ENCODE measurements at regions not wholly inside any gene's neighbourhood (a gene's known extent, or its start where the extent isn't known, plus 50 kb on each side); places are given as distances from the start of the nearest gene placed in this dataset.
A peak's percentile ranks its signal among the peaks of the same experiment; 100 is the strongest.

GRCh38 chr4:56757821-56758411, 63.6 kb downstream of the SPINK2 start:
- H3K9me3 ChIP-seq (ENCODE audit: control insufficient read depth in 2 of 2, insufficient read depth in 1 of 2, low read depth in 1 of 2, low read length in 1 of 2), result no peaks in the 10 kb centered on the region
- H3K4me1 ChIP-seq (ENCODE audit: control insufficient read depth in 2 of 2, insufficient read depth in 2 of 2, low read length in 1 of 2), result peaks cover 3 to 4% of the 10 kb centered on the region in 2 donors
- WGBS, 2 donors, result 28 to 29% methylated on average over 6 of the region's 6 CpGs
- H3K27me3 ChIP-seq (ENCODE audit: control insufficient read depth in 1 of 2, insufficient read depth in 2 of 2, low read length in 2 of 2), result no peaks in the 10 kb centered on the region
- H3K36me3 ChIP-seq (ENCODE audit: control insufficient read depth in 2 of 2, insufficient read depth in 2 of 2, low read length in 1 of 2), result no peaks in the 10 kb centered on the region
- peak overlapping the region; percentile 57 to 65 for H3K27ac ChIP-seq (ENCODE audit: low read depth in 2 of 2, low read length in 1 of 2)
- no peak overlapping the region for H3K4me3 ChIP-seq (ENCODE audit: low read depth in 1 of 2, low read length in 2 of 2)

GRCh38 chr4:56757261-56757746, 64.2 kb downstream of the SPINK2 start:
- H3K36me3 ChIP-seq (ENCODE audit: control insufficient read depth in 2 of 2, insufficient read depth in 2 of 2, low read length in 1 of 2), result no peaks in the 10 kb centered on the region
- no peaks in the 10 kb centered on the region for H3K27me3 ChIP-seq (ENCODE audit: control insufficient read depth in 1 of 2, insufficient read depth in 2 of 2, low read length in 2 of 2)
- peak overlapping the region; percentile 55 to 65 for H3K27ac ChIP-seq (ENCODE audit: low read depth in 2 of 2, low read length in 1 of 2)
- no peak overlapping the region for H3K4me3 ChIP-seq (ENCODE audit: low read depth in 1 of 2, low read length in 2 of 2)
- no peaks in the 10 kb centered on the region for H3K9me3 ChIP-seq (ENCODE audit: control insufficient read depth in 2 of 2, insufficient read depth in 1 of 2, low read depth in 1 of 2, low read length in 1 of 2)
- H3K4me1 ChIP-seq (ENCODE audit: control insufficient read depth in 2 of 2, insufficient read depth in 2 of 2, low read length in 1 of 2), result peaks cover 3 to 4% of the 10 kb centered on the region in 2 donors
- 66 to 75% methylated on average over 5 of the region's 5 CpGs for WGBS, 2 donors

- Histone ChIP-seq H3K4me1 (ENCODE audit: control insufficient read depth in 2 of 2, insufficient read depth in 2 of 2, low read length in 1 of 2) (peaks cover 3 to 4% of the 10 kb centered on the region in 2 donors), H3K36me3 (ENCODE audit: control insufficient read depth in 2 of 2, insufficient read depth in 2 of 2, low read length in 1 of 2) (no peaks in the 10 kb centered on the region), H3K27ac (ENCODE audit: low read depth in 2 of 2, low read length in 1 of 2) (no peak overlapping the region), H3K27me3 (ENCODE audit: control insufficient read depth in 1 of 2, insufficient read depth in 2 of 2, low read length in 2 of 2) (no peaks in the 10 kb centered on the region), H3K9me3 (ENCODE audit: control insufficient read depth in 2 of 2, insufficient read depth in 1 of 2, low read depth in 1 of 2, low read length in 1 of 2) (no peaks in the 10 kb centered on the region), H3K4me3 (ENCODE audit: low read depth in 1 of 2, low read length in 2 of 2) (no peak overlapping the region)
- 61 to 82% methylated on average over 4 of the region's 4 CpGs for WGBS, 2 donors
These were observed 65.6 kb downstream of the SPINK2 start for GRCh38 chr4:56755901-56756300.

- Histone ChIP-seq H3K27ac (ENCODE audit: low read depth in 2 of 2, low read length in 1 of 2) (no peak overlapping the region), H3K4me1 (ENCODE audit: control insufficient read depth in 2 of 2, insufficient read depth in 2 of 2, low read length in 1 of 2) (peaks cover 3 to 4% of the 10 kb centered on the region in 2 donors), H3K9me3 (ENCODE audit: control insufficient read depth in 2 of 2, insufficient read depth in 1 of 2, low read depth in 1 of 2, low read length in 1 of 2) (no peaks in the 10 kb centered on the region), H3K4me3 (ENCODE audit: low read depth in 1 of 2, low read length in 2 of 2) (no peak overlapping the region), H3K27me3 (ENCODE audit: control insufficient read depth in 1 of 2, insufficient read depth in 2 of 2, low read length in 2 of 2) (no peaks in the 10 kb centered on the region), H3K36me3 (ENCODE audit: control insufficient read depth in 2 of 2, insufficient read depth in 2 of 2, low read length in 1 of 2) (no peaks in the 10 kb centered on the region)
- WGBS, 2 donors, result 37 to 45% methylated on average over 2 of the region's 2 CpGs
These were observed 68.5 kb downstream of the SPINK2 start for GRCh38 chr4:56752985-56753384.

- Histone ChIP-seq H3K4me1 (ENCODE audit: control insufficient read depth in 2 of 2, insufficient read depth in 2 of 2, low read length in 1 of 2) (no peaks in the 10 kb centered on the region), H3K27ac (ENCODE audit: low read depth in 2 of 2, low read length in 1 of 2) (no peak overlapping the region), H3K9me3 (ENCODE audit: control insufficient read depth in 2 of 2, insufficient read depth in 1 of 2, low read depth in 1 of 2, low read length in 1 of 2) (no peaks in the 10 kb centered on the region), H3K27me3 (ENCODE audit: control insufficient read depth in 1 of 2, insufficient read depth in 2 of 2, low read length in 2 of 2) (no peaks in the 10 kb centered on the region), H3K4me3 (ENCODE audit: low read depth in 1 of 2, low read length in 2 of 2) (no peak overlapping the region), H3K36me3 (ENCODE audit: control insufficient read depth in 2 of 2, insufficient read depth in 2 of 2, low read length in 1 of 2) (no peaks in the 10 kb centered on the region)
These were observed 69.1 kb upstream of the HOPX start for GRCh38 chr4:56750231-56750630.

GRCh38 chr4:56748271-56748670, 67.2 kb upstream of the HOPX start:
- Histone ChIP-seq H3K4me3 (ENCODE audit: low read depth in 1 of 2, low read length in 2 of 2) (no peak overlapping the region), H3K9me3 (ENCODE audit: control insufficient read depth in 2 of 2, insufficient read depth in 1 of 2, low read depth in 1 of 2, low read length in 1 of 2) (no peaks in the 10 kb centered on the region), H3K27ac (ENCODE audit: low read depth in 2 of 2, low read length in 1 of 2) (no peak overlapping the region), H3K27me3 (ENCODE audit: control insufficient read depth in 1 of 2, insufficient read depth in 2 of 2, low read length in 2 of 2) (no peaks in the 10 kb centered on the region), H3K36me3 (ENCODE audit: control insufficient read depth in 2 of 2, insufficient read depth in 2 of 2, low read length in 1 of 2) (no peaks in the 10 kb centered on the region), H3K4me1 (ENCODE audit: control insufficient read depth in 2 of 2, insufficient read depth in 2 of 2, low read length in 1 of 2) (no peaks in the 10 kb centered on the region)
- 81 to 96% methylated on average over 2 of the region's 2 CpGs for WGBS, 2 donors

GRCh38 chr4:56746639-56747038, 65.5 kb upstream of the HOPX start:
- WGBS, 2 donors, result 77 to 80% methylated on average over 5 of the region's 5 CpGs
- no peaks in the 10 kb centered on the region for H3K4me1 ChIP-seq (ENCODE audit: control insufficient read depth in 2 of 2, insufficient read depth in 2 of 2, low read length in 1 of 2)

GRCh38 chr4:56745042-56745441, 63.9 kb upstream of the HOPX start:
- WGBS, 2 donors, result 63 to 78% methylated on average over 2 of the region's 2 CpGs

More at GRCh38 chr4:56746639-56747038, 65.5 kb upstream of the HOPX start:
- Histone ChIP-seq H3K4me3 (ENCODE audit: low read depth in 1 of 2, low read length in 2 of 2) (no peak overlapping the region), H3K27ac (ENCODE audit: low read depth in 2 of 2, low read length in 1 of 2) (no peak overlapping the region), H3K36me3 (ENCODE audit: control insufficient read depth in 2 of 2, insufficient read depth in 2 of 2, low read length in 1 of 2) (no peaks in the 10 kb centered on the region), H3K9me3 (ENCODE audit: control insufficient read depth in 2 of 2, insufficient read depth in 1 of 2, low read depth in 1 of 2, low read length in 1 of 2) (no peaks in the 10 kb centered on the region), H3K27me3 (ENCODE audit: control insufficient read depth in 1 of 2, insufficient read depth in 2 of 2, low read length in 2 of 2) (no peaks in the 10 kb centered on the region)

GRCh38 chr4:56744030-56744429, 62.9 kb upstream of the HOPX start:
- Histone ChIP-seq H3K4me1 (ENCODE audit: control insufficient read depth in 2 of 2, insufficient read depth in 2 of 2, low read length in 1 of 2) (no peaks in the 10 kb centered on the region), H3K4me3 (ENCODE audit: low read depth in 1 of 2, low read length in 2 of 2) (no peak overlapping the region), H3K9me3 (ENCODE audit: control insufficient read depth in 2 of 2, insufficient read depth in 1 of 2, low read depth in 1 of 2, low read length in 1 of 2) (no peaks in the 10 kb centered on the region), H3K27me3 (ENCODE audit: control insufficient read depth in 1 of 2, insufficient read depth in 2 of 2, low read length in 2 of 2) (no peaks in the 10 kb centered on the region), H3K36me3 (ENCODE audit: control insufficient read depth in 2 of 2, insufficient read depth in 2 of 2, low read length in 1 of 2) (no peaks in the 10 kb centered on the region), H3K27ac (ENCODE audit: low read depth in 2 of 2, low read length in 1 of 2) (no peak overlapping the region)
- 69 to 83% methylated on average over 1 of the region's 1 CpG for WGBS, 2 donors

More at GRCh38 chr4:56745042-56745441, 63.9 kb upstream of the HOPX start:
- H3K9me3 ChIP-seq (ENCODE audit: control insufficient read depth in 2 of 2, insufficient read depth in 1 of 2, low read depth in 1 of 2, low read length in 1 of 2), result no peaks in the 10 kb centered on the region
- no peaks in the 10 kb centered on the region for H3K4me1 ChIP-seq (ENCODE audit: control insufficient read depth in 2 of 2, insufficient read depth in 2 of 2, low read length in 1 of 2)
- H3K4me3 ChIP-seq (ENCODE audit: low read depth in 1 of 2, low read length in 2 of 2), result no peak overlapping the region
- no peaks in the 10 kb centered on the region for H3K27me3 ChIP-seq (ENCODE audit: control insufficient read depth in 1 of 2, insufficient read depth in 2 of 2, low read length in 2 of 2)
- no peaks in the 10 kb centered on the region for H3K36me3 ChIP-seq (ENCODE audit: control insufficient read depth in 2 of 2, insufficient read depth in 2 of 2, low read length in 1 of 2)
- H3K27ac ChIP-seq (ENCODE audit: low read depth in 2 of 2, low read length in 1 of 2), result no peak overlapping the region

GRCh38 chr4:56743550-56743949, 62.5 kb upstream of the HOPX start:
- no peak overlapping the region for H3K4me3 ChIP-seq (ENCODE audit: low read depth in 1 of 2, low read length in 2 of 2)
- H3K36me3 ChIP-seq (ENCODE audit: control insufficient read depth in 2 of 2, insufficient read depth in 2 of 2, low read length in 1 of 2), result no peaks in the 10 kb centered on the region
- no peaks in the 10 kb centered on the region for H3K27me3 ChIP-seq (ENCODE audit: control insufficient read depth in 1 of 2, insufficient read depth in 2 of 2, low read length in 2 of 2)
- H3K27ac ChIP-seq (ENCODE audit: low read depth in 2 of 2, low read length in 1 of 2), result no peak overlapping the region
- no peaks in the 10 kb centered on the region for H3K9me3 ChIP-seq (ENCODE audit: control insufficient read depth in 2 of 2, insufficient read depth in 1 of 2, low read depth in 1 of 2, low read length in 1 of 2)
- WGBS, 2 donors, result 32 to 46% methylated on average over 1 of the region's 1 CpG
- no peaks in the 10 kb centered on the region for H3K4me1 ChIP-seq (ENCODE audit: control insufficient read depth in 2 of 2, insufficient read depth in 2 of 2, low read length in 1 of 2)
